Stimulated activated CD8-positive, alpha-beta memory T cell treated with anti-CD3 and anti-CD28 coated beads, Interleukin-7, amount 100 ng/mL, for 48 hours (primary cell): ENCODE measurements at regions not wholly inside any gene's neighbourhood (a gene's known extent, or its start where the extent isn't known, plus 50 kb on each side); places are given as distances from the start of the nearest gene placed in this dataset.

ENCODE experiments used
- DNase-seq, 2 donors: peaks; one replicate each; pipeline ENCODE4 v3.0.0-alpha.2; 2020; ENCODE audit warnings: low read depth in 1 of 2; ENCODE audit errors: extremely low read depth in 1 of 2

- no peak for DNase-seq
Measured at GRCh38 chr15:87638554-87639083, 617.9 kb downstream of the NTRK3 start.

GRCh38 chr15:87634361-87634760, 622.2 kb downstream of the NTRK3 start:
- no peak for DNase-seq

DNA sequence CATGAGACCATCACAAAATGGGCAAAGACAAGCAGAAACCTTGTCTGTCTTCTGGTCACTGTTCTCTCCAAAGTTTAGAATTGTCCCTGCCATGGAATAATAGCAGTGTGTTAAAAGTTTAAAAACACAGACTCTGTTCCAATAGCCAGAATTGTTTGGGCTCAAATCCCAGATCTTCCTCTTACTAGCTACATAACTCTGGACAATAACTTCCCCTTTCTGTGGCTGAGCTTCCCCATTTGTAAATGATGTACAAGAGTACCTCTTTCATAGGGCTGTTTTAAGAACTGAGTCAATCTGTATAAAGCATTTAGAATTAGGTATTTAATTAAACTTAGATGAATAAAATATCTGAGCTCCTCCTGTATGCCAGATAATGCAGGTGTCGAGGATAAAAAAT, 623.0 kb downstream of the NTRK3 start:
- DNase-seq = no peak

DNA sequence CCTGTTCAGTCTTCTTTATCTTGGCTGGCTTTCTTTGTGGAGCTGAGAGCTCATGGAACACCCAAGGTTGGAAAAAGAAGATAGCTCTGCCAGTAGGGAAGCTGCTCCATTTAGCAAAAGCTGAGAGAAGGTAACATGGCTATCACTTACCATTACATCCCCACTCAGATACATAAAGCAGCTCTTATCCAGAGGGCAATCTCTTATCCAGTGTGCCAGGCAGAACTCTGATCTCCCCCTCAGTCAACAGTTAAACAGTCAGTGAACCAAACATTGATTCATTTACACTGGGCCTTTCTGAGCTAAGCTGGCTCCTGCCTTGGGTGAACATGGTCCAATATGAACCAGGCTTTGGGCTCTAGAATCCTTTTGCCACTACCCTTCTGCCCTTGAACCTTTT, 624.2 kb downstream of the NTRK3 start:
- DNase-seq = no peak

DNA sequence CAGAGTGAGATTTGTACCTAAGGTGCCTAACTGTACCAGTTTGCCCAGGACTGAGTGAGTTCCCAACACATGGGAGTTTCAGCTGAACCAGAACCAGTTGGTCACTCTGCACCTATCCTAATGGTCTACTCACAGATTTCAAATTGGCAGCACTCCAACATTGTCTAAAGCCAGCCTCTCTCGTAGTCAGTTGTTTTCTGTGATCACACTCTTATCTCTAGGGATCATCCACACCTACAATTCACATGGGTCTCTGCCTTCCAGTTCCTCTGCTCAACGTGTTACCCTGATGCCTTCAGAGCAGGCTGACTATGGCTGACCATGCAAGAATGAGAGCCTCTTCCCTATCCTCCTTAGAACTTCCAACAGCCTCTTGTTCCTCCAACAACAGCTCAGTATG, 624.8 kb downstream of the NTRK3 start:
- DNase-seq = no peak

GRCh38 chr15:87631093-87631492, 625.4 kb downstream of the NTRK3 start:
- DNase-seq = no peak

DNA sequence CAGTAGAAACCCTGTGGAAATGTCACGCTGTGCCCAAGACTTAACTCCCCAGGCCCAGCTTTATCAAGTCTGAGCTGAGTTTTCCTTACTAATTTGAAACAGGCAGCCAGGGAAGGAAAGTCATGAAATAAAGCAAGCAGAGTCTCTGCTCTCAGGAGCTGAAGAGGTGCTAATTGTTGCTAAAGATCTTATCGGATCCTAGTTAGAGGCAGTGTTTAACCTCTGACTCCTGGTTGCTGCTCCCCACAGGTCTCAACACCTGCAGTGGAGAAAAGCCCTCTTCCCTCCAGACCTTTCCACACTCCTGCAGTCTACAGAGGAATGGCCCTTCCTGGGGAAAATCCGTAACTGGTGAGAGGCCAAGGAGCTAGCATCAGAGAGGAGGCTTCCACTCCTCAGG, 628.2 kb downstream of the NTRK3 start:
- DNase-seq = no peak

- DNase-seq = no peak
Measured at GRCh38 chr15:87626860-87627259, 629.7 kb downstream of the NTRK3 start.

DNA sequence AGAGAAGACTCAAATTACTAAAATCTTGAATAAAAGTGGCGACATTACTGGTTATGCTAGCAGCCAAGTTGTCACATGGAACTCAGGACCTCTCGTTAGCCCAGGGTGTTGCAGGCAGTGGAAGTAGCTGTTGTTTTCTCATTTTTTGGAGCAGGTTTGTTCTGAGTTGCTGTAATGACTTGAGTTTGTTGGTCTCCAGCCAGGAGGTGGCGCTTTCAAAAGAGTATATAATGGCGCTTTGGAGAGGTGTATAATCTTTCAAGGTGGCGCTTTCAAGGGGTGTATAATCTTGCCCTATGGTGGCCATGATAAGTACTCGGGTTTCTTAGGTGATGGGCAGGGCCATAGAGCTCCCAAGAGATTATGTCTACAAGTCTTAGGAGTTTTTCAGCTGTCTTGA, 632.7 kb downstream of the NTRK3 start:
- no peak for DNase-seq

DNA sequence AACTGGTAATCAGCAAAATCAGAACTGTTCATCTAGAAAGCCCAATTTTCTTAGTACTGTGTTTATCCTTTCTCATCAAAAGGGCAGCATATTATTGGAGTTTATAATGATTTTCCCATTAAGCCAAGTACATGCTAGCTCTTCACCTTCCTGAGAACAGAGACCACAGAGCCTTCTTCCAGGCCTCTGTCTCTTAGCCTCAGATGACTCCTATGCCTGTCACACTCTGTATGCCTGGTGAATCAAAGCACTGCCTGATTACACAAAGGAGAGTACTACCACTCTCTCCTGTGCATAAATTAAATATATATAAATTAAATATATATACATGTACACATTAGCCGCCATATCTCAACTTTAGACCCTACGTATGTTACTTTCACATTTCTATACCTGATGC, 636.1 kb downstream of the NTRK3 start:
- DNase-seq = no peak

DNA sequence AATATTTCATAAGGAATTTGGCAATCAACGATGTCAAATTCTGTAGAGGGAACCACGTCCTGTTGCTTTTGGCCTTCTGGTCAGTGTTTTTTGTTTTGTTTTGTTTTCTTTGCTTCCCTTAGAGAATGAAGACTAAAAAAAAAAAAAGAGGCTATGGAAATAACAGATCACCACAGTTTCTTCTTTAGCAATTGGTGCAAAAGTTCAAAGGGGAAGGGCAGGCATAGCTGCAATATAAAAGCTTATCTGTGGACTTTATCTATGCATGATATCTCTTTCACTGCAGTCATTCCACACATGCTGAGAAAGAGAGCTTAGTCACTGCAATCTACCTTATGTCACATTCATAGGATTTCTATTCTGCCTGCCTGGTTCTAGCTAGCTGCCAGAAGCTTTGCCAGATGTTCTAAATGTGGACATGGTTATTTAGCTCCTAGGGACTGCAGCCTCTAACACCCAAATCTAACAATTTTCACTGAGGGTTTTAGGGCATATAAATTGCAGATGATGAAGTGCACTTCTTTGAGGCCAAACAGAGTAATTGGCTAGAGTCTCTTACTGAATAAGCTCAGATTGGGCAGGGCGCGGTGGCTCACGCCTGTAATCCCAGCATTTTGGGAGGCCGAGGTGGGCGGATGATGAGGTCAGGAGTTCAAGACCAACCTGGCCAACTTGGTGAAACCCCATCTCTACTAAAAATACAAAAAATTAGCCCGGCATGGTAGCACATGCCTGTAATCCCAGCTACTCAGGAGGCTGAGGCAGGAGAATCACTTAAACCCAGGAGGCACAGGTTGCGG, 637.2 kb downstream of the NTRK3 start:
- no peak for DNase-seq

DNA sequence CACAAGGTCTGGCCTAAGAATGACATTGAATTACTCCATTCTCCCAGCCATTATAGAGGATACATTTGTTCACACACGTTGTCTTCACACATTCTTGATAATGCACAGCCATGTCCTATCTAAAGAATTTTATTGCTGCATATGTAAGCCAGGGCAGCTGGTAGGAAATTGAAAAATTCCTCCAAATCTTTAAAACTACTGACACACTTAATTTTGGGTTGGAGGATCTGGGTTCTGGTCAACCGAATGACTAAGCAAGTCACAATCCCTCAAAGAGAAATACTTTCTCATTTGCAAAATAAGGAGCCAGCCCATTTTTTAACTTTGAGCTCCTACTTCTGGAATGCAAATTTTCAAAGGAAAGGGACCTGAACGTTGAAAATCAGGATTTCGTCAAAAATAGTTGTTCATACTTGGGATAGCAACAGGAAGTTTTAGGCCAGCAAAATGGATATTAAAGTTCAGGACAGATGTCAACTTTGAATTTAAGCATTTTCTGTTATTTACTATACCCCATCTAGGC, 638.3 kb downstream of the NTRK3 start:
- no peak for DNase-seq

DNA sequence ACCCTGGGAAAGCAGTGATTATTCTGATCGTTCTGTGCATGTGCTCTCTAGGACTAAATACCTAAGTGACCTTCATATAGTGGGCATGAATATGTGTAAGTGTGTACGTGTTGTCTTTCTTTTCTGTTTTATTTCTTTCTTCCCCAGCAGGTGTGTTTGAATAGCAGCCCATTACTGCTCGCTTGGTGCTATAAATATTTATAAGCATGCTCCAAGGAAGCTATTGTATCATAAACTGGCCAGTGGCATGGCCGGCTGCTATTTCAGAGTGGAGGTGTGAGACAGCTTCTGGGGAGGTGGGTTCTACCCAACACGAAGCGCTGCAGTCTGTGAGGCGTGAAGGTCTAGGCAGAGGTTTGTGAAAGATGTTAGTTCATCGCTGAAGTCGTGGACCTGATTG, 641.8 kb downstream of the NTRK3 start:
- no peak for DNase-seq

GRCh38 chr15:87610366-87610765, 646.2 kb downstream of the NTRK3 start:
- DNase-seq = no peak

- DNase-seq = no peak
Measured at GRCh38 chr15:87609894-87610293, 646.6 kb downstream of the NTRK3 start.

- DNase-seq = no peak
Measured at GRCh38 chr15:87609474-87609873, 647.1 kb downstream of the NTRK3 start.

DNA sequence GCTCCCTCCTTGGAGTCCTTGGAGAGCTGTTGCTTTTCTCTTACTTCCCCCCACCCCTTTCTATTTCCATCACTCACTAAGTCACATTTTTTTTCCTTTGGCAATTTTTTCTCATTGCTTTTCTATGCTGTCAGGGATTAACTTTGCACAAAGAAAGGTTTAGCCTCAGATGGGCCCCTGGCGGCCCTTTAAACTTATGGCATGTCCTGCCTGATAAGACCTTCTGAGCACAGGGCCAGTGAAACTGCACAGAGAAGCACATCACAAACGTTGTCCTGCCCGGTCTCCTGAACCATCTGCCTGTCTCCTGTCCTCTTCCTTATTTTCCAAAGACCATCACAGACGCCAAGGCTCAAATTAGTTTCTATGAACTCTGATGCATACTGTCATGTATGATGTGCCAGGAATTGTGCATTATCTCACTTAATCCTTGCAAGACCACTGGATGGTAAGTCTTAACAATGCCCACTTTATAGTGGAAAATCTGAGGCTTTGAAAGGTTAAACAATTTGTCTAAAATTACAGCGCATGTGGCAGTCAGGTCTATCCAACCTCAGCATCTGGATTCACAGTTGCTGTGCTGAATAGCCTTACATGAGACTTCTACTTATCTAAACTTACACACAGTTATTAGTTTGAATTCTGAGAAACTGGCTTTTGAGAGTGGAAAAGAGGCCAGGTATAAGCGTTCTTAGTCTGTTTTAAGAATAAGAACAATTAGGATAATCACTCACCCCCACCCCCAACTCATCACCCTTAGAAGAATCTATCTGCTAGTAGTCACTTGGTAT, 648.1 kb downstream of the NTRK3 start:
- DNase-seq = no peak

GRCh38 chr15:87606971-87607370, 649.6 kb downstream of the NTRK3 start:
- DNase-seq = no peak

DNA sequence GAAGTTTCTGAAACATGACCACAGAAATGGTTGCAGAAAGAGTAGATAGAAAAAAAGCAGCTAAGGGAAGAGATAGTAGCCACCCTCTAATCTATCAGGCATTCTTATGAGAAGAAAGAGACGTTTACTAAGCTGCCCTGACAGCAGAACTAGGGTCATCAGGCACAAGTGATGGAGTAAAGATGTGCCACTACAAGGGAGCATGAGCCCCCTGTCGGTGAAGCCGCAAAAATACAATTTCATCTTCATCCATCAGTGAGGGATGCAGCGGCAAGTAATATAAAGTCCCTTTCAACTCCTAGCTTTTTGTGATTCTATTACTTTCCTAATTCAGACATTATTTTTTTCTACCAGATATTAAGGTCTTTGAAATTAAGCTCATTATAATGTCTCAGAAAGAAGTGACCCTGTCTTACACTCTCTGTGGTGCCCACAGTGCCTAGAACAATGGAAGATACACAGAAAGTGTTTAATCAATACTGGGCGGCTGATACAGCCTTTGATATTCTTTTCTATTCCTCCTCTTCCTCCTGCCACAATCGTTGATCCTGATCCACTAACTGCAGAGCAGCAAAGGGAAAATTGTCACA, 651.6 kb downstream of the NTRK3 start:
- DNase-seq = no peak

- no peak for DNase-seq
Measured at GRCh38 chr15:87602371-87602770, 654.2 kb downstream of the NTRK3 start.

GRCh38 chr15:87599616-87600015, 656.9 kb downstream of the NTRK3 start:
- no peak for DNase-seq
